GM23338 (cell line): ENCODE measurements at regions not wholly inside any gene's neighbourhood (a gene's known extent, or its start where the extent isn't known, plus 50 kb on each side); places are given as distances from the start of the nearest gene placed in this dataset.

Source experiments
- CTCF ChIP-seq, 2 experiments: fragments of 200-600 bp in 1 of 2; sonication (generic) in 1 of 2; conservative IDR thresholded peaks; 2 replicates each; pipeline versions ENCODE4 v1.5.1 to v1.6.1; 2016 to 2017; ENCODE audit warnings: antibody characterized with exemption in 2 of 2, low read depth in 2 of 2, mild to moderate bottlenecking in 2 of 2, moderate library complexity in 1 of 2
- ETS1 ChIP-seq: IDR thresholded peaks from 2 replicates; pipeline ENCODE4 v1.6.1; 2016; ENCODE audit warnings: antibody characterized with exemption
- EZH2 ChIP-seq: fragments of 200-600 bp; sonication (generic); IDR thresholded peaks from one replicate; pipeline ENCODE4 v1.8.0; 2017; ENCODE audit warnings: antibody characterized with exemption, mild to moderate bottlenecking, low read depth; ENCODE audit not compliant: unreplicated experiment
- POLR2AphosphoS5 ChIP-seq: IDR thresholded peaks from 2 replicates; pipeline ENCODE4 v1.6.1; 2016; ENCODE audit warnings: antibody characterized with exemption, low read depth

- TF ChIP-seq CTCF (conservative IDR thresholded peaks at IDR 0.05; ENCODE audit: low read depth in 2 of 2) (no peak), EZH2 (no peak), POLR2AphosphoS5 (no peak), ETS1 (no peak)
Measured at GRCh38 chr16:87107201-87107600, 210.0 kb downstream of the C16orf95 start.
